GM21723 (cell line): ENCODE measurements at regions not wholly inside any gene's neighbourhood (a gene's known extent, or its start where the extent isn't known, plus 50 kb on each side); places are given as distances from the start of the nearest gene placed in this dataset.

Experiments
- ATAC-seq: cut with Tn5 transposase; IDR thresholded peaks from one replicate; pipeline ENCODE4 v1.9.1; 2021; ENCODE audit warnings: mild to moderate bottlenecking, moderate library complexity; ENCODE audit not compliant: unreplicated experiment

DNA sequence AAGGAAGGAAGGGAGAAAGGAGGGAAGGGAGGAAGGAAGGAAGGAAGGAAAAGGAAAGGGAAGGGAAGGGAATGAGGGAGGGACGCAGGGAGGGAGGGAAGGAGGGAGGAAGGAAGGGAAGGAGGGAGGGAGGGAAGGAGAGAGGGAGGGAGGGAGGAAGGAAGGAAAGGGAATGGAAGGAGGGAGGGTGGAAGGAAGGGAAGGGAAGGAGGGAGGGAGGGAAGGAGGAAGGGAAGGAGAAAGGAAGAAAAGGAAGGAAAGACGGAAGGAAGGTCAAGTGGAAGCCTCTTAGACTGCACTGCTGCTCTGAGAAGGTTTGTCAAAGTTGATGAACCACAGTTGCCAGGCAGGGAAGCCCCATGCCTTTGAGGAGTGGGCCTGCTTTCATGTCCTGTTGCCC, 324.3 kb upstream of the ZFP64 start:
- ATAC-seq, result no peak

GRCh38 chr20:52500157-52500556, 308.6 kb upstream of the ZFP64 start:
- ATAC-seq, result no peak

DNA sequence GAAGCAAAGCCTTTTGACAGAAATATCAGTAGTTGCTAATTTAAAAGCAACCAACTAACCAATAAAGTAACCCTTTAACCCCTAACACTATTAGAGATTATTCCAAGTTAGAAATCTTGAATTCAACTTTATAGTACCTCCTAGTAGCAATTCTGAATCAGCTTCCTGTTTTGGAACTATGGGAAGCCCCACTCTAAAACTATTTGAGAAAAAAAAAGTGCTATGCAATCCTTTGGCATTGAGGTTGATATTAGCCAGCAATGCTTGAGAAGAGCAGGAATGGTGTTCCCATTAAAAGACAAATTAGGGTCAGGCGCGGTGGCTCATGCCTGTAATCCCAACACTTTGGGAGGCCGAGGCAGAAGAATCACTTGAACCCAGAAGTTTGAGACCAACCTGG, 306.2 kb upstream of the ZFP64 start:
- no peak for ATAC-seq

DNA sequence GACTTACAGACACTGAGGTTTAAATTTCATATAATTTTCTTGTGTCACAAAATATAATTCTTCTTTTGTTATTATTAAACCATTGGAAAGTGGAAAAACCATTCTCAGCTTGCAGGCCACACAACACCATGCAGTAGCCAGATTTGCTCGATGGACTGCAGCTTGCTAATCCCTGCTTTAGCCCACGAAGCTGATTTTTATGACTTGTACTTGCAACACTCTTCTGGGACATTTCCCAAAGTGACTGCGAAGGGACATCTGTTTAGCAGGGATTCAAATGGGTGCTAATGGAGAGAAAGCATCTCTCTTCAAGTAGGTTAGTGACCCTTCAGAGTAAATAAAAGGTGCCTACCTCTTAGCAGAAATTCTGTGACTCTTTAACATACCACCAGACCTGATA, 304.6 kb upstream of the ZFP64 start:
- no peak for ATAC-seq

GRCh38 chr20:52494244-52494643, 302.7 kb upstream of the ZFP64 start:
- no peak for ATAC-seq

DNA sequence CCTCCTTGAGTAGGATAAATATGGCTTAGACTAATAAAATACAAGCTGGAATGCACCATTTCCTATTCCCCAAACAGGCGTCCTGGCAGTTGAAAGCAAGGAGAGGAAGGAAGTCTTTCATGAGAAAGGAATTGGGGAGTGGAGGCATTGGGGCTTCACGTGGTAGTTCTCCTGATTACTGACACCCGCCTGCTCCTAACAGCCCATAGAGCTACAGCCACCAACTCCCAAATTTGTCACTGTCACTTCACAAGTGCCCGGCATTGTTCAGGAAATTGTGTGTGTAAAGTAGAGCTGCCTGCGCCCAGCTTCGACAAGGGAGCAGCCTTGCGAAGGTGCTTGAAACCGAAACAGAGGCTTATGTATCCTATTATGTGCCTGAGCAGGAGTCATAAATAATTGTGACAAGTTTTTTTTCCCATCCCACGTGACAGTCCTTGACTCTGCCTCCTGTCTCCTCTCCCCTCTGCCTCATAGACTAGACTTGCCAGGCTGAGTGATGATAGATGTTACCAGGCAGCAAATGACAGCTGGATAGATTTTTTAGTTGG, 301.7 kb upstream of the ZFP64 start:
- ATAC-seq, result no peak

DNA sequence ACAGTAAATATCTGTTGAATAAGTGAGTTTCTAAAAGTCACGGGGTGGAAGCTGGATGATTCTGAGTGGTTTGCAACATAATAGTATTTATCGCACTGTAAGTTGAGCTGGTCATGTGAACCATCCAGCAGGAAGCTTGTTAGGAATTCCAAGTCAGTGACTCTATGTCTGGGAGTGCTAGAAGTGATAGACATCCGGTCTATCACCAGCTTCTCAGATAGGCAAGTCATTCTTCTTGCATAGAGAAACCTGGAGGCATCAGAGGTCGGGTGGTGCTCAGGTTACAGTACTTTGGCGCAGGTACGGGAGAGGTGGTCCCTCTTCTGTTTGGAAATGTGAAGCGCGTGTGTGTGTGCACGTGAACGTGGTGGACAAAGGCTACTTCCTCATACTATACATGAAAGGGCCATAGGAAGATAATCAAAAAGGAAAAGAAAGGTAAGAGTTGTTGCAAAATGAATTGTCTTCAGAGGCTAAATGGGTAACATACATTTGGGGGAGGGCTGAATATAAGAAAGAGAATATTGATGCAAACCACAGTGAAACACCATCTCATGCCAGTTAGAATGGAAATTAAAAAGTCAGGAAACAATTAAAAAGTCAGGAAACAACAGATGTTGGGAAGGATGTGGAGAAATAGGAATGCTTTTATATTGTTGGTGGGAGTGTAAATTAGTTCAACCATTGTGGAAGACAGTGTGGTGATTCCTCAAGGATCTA, 299.3 kb upstream of the ZFP64 start:
- ATAC-seq, result no peak

- no peak for ATAC-seq
Observed at GRCh38 chr20:52484438-52484837, 292.9 kb upstream of the ZFP64 start.

DNA sequence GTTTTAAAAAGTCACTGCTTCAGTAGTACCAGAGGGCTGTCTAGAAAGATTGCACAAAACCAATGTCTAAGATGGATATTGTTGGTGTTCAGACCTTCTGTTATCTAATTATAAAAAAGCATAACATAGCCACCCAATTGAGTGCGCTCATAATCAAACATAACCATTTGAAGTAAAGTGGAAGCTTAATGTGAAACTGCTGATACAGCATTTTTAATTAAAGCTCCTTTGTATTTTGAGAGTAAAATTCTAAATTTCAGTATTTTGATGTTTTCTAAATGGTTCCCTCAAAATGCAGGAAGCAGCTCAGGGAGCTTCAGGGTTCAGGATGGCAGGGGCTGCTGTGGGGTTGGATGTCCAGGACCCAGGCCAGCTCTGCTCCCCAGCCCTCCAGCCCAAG, 291.8 kb upstream of the ZFP64 start:
- no peak for ATAC-seq

- ATAC-seq, result no peak
Observed at GRCh38 chr20:52482044-52482443, 290.5 kb upstream of the ZFP64 start.

DNA sequence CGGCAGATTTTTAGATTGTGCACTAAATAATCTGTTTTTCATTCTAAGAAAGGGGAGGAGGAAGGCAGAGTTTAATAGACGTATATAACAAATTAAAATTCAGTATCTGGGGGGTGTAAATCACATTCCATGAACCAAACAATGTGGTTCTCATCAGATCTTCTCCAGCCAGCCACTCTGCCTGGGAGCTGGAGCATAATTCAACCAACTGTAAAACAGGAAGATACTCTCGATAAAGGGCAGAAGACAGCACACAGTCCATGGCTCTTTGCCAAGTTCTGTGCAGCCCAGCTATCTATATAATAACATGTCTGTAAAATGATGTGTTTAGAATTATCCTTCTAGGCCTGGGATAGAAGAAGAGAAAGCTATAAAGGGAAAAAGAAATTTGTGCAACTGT, 289.9 kb upstream of the ZFP64 start:
- ATAC-seq, result no peak

GRCh38 chr20:52476074-52476750, 284.6 kb upstream of the ZFP64 start:
- no peak for ATAC-seq

DNA sequence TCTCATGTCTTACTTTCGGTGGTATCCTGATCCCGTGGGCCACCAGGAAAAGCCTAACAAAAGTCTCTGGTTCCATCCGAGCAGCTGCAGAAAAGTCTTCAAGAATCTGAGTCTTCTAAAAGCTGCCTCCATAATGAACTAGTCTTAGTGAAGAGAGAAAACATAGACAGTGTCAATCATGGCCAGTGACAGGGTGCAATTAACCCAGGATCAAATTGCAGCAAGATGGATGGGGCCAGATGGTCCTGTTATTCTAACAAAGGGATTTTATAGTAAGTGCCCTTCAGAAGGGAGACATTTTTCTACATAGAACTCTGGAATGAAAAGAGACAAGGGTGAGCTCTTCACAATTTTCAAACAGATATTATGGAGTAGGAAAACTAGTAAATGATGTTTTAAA, 281.6 kb upstream of the ZFP64 start:
- ATAC-seq, result no peak

GRCh38 chr20:52470561-52470960, 279.0 kb upstream of the ZFP64 start:
- no peak for ATAC-seq

- no peak for ATAC-seq
Observed at GRCh38 chr20:52469128-52469527, 277.5 kb upstream of the ZFP64 start.

GRCh38 chr20:52465991-52466390, 274.4 kb upstream of the ZFP64 start:
- ATAC-seq, result no peak

DNA sequence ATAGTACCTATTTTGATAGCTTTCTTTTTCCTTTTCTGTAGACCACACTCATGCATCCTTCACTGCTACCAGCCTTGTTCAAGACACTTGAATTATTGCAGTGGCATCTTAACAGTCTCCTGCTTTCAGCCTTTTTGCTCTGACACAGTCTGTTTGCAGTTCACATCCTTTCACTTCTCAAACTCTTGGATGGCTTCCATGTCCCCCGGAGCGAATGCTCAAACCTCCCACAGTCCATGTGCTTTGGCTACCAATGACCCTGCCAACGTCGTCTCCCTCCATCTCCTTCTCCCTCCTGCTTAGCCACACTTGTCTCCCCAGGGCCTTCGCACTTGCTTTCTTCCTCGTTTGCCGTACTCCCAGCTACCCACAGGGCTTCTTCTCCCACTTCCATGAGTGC, 270.0 kb upstream of the ZFP64 start:
- no peak for ATAC-seq

- no peak for ATAC-seq
Observed at GRCh38 chr20:52459150-52459549, 267.6 kb upstream of the ZFP64 start.

DNA sequence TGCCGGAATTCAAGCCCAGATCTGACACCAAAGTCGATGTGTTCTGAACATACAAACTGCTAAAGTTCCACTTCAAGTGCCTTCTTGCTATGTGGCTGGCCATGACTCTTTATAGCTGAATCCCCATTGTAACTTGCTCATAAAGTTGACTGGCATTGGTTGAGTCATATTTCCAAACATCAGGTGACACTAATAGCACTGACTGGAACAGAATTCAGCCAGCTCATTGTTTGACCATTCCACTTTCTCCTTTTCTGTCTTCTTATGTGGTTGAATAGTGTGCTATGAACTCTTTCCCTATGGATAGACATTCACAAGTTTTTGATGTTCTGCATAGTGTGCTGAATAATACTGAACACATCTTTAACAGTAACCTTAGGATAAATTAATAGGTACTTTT, 266.2 kb upstream of the ZFP64 start:
- ATAC-seq, result no peak

DNA sequence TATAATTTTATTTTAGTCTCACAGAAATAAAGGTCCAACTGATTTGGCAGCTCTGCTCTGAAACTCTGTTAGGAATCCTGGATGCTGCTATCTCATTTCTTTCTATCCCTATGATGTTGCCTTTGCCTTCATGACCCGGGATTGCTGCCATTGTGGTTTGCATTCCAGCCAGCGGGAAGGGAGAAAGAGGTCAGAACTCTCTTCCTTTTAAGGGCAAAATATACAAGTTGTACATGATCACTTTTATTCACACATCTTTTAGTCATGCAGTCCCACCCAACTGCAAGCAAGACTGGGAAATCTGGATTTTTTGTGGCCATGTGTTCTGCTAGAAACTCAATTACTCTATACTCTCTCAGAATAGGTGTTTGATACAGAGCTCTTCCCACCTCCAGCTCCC, 263.1 kb upstream of the ZFP64 start:
- ATAC-seq, result no peak

DNA sequence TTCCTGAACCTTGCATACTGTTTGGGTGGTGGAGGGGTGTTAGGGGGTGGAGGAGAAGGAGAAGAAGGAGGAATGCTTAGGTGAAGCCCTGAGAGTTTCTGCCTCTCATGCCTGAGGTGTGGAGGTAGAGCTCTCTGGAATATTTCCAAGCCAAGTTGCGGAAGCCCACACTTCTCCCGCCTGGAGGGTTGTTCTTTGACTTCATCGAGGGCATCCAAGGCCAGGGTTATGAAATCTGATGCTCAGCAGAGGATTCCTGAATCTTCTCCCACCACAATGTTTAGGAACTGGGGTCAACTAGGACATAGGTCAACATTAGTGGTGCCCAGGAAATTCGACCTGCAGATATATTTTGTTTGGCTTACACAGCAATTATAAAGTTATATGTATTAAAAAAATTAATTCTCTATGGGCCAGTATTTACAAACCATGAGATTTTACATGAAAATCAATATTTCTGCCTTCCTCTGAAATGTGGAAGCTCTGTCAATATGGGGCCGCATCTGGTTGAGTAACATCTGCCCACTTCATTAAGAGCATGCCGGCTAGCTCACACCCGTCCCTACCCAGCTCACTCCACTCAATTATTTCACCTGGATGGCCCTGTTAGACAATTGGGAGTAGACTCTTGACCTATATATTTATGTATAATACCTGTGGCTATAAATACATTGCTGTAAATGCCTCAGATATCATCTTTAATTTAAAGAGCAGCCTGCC, 257.1 kb upstream of the ZFP64 start:
- ATAC-seq, result no peak

DNA sequence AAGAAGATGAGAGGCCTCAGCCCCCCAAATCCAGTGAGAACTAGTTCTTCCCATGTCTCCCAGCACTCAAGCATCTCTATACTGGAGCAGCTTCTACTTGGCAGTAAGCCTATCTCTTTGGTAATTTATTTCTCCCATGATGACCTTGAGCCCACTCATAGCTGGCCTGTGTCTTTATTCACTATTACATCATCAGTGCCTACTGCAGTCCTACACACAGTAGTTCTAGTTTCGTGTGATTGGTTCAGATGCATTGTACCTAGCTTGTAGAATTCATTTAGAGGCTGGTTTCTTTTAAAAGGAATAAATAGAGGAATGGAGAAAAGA, 255.6 kb upstream of the ZFP64 start:
- no peak for ATAC-seq
